Stomach (tissue), 4 donors: ENCODE measurements at regions not wholly inside any gene's neighbourhood (a gene's known extent, or its start where the extent isn't known, plus 50 kb on each side); places are given as distances from the start of the nearest gene placed in this dataset.

ENCODE experiments used
- POLR2A ChIP-seq, 4 donors: fragments of 450-650 bp; IDR thresholded peaks; one replicate each; pipeline ENCODE4 v1.6.1; 2016; ENCODE audit warnings: antibody characterized with exemption in 4 of 4, control low read depth in 2 of 4, mild to moderate bottlenecking in 1 of 4, moderate library complexity in 1 of 4
- POLR2AphosphoS5 ChIP-seq, 3 donors: sonication (generic); formaldehyde crosslinking; IDR thresholded peaks; one replicate each; pipeline ENCODE4 v1.6.1; 2016; ENCODE audit warnings: antibody characterized with exemption in 3 of 3

DNA sequence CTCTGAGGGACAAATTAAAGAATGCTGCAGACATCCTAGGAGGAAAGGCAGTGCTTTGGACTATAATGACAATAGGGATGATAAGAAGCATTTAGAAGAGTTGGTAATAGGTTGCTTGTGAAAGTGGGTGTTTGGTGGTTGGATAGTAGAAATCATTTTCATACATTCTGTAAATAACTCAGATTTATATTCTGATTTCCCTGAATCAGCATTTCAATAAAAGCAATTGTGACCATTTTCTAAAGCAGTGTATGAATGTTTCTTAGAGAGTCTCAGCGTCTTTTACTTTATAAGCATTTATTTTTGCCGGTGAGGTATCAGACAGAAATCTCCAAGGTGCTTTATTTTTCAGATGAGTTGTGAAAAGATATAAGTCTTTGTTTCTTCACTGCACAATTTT is 1099.0 kb upstream of the LRRTM1 start:
- TF ChIP-seq POLR2AphosphoS5 (IDR thresholded peaks at IDR 0.05) (no peak), POLR2A (IDR thresholded peaks at IDR 0.05) (no peak)
